ENCODE measurements at regions not wholly inside any gene's neighbourhood (a gene's known extent, or its start where the extent isn't known, plus 50 kb on each side); places are given as distances from the start of the nearest gene placed in this dataset.
A peak's percentile ranks its signal among the peaks of the same experiment; 100 is the strongest.
"Not testable (repeated sequence)": the region's sequence is repeated elsewhere in the genome, so short reads cannot be mapped to it uniquely, and the experiment has no call there.

GRCh38 chr6:33888183-33888582 is 84.4 kb upstream of the MLN start:
- H3K27me3 ChIP-seq: no peaks in the 10 kb centered on the region
- no peaks in the 10 kb centered on the region for H3K36me3 ChIP-seq
- no peak for DNase-seq
- intact Hi-C loops (cut with DNase I; ENCODE audit: low total_unique reads): no loop called here
- H3K27ac ChIP-seq: no peak overlapping the region
- H3K9me3 ChIP-seq: no peaks in the 10 kb centered on the region
- peaks cover 0 to 27% (median 21%) of the 10 kb centered on the region in 4 donors for H3K4me1 ChIP-seq
- TF ChIP-seq CTCF (IDR thresholded peaks at IDR 0.05): no peak
- H3K4me3 ChIP-seq: no peak overlapping the region

GRCh38 chr6:33886673-33887144 is 82.9 kb upstream of the MLN start:
- peak in 1 of 2 donors; percentile 30 for DNase-seq
- intact Hi-C loops (cut with DNase I; ENCODE audit: low total_unique reads): no loop called here
- Histone ChIP-seq H3K27me3 (no peaks in the 10 kb centered on the region), H3K36me3 (no peaks in the 10 kb centered on the region), H3K4me1 (peaks cover 0 to 27% (median 21%) of the 10 kb centered on the region in 4 donors), H3K4me3 (no peak overlapping the region), H3K9me3 (no peaks in the 10 kb centered on the region), H3K27ac (peak overlapping the region; percentile 18 to 37)
- no peak for TF ChIP-seq CTCF (IDR thresholded peaks at IDR 0.05)

- Histone ChIP-seq H3K4me1 (peaks cover 0 to 27% (median 21%) of the 10 kb centered on the region in 4 donors), H3K27ac (no peak overlapping the region), H3K36me3 (no peaks in the 10 kb centered on the region), H3K9me3 (no peaks in the 10 kb centered on the region), H3K4me3 (no peak overlapping the region), H3K27me3 (no peaks in the 10 kb centered on the region)
- intact Hi-C loops (cut with DNase I; ENCODE audit: low total_unique reads): no loop called here
- DNase-seq: no peak
- TF ChIP-seq CTCF (IDR thresholded peaks at IDR 0.05): no peak
Observed at GRCh38 chr6:33885132-33886057, 81.6 kb upstream of the MLN start.

- DNase-seq; intact Hi-C loops (cut with DNase I; ENCODE audit: low total_unique reads); H3K36me3 ChIP-seq; H3K4me3 ChIP-seq; H3K9me3 ChIP-seq; H3K27me3 ChIP-seq; H3K27ac ChIP-seq: not testable (repeated sequence)
- H3K4me1 ChIP-seq: peaks cover 0 to 27% (median 21%) of the 10 kb centered on the region in 4 donors
Observed at GRCh38 chr6:33883621-33884020, 79.8 kb upstream of the MLN start.

- Histone ChIP-seq H3K36me3 (no peaks in the 10 kb centered on the region), H3K4me3 (no peak overlapping the region), H3K27ac (no peak overlapping the region), H3K9me3 (no peaks in the 10 kb centered on the region), H3K4me1 (peaks cover 0 to 26% (median 21%) of the 10 kb centered on the region in 4 donors), H3K27me3 (peaks cover 0 to 17% of the 10 kb centered on the region in 2 donors)
- TF ChIP-seq CTCF (IDR thresholded peaks at IDR 0.05): no peak
- DNase-seq: no peak
- intact Hi-C loops (cut with DNase I; ENCODE audit: low total_unique reads): no loop called here
Observed at GRCh38 chr6:33882154-33882553, 78.4 kb upstream of the MLN start.

- H3K36me3 ChIP-seq: no peaks in the 10 kb centered on the region
- no peak for DNase-seq
- intact Hi-C loops (cut with DNase I; ENCODE audit: low total_unique reads): no loop called here
- H3K9me3 ChIP-seq: no peaks in the 10 kb centered on the region
- H3K4me1 ChIP-seq: peaks cover 0 to 15% (median 12%) of the 10 kb centered on the region in 4 donors
- H3K27me3 ChIP-seq: peaks cover 0 to 25% of the 10 kb centered on the region in 2 donors
- no peak overlapping the region for H3K27ac ChIP-seq
- H3K4me3 ChIP-seq: no peak overlapping the region
- TF ChIP-seq CTCF (IDR thresholded peaks at IDR 0.05): no peak
Observed at GRCh38 chr6:33880766-33881165, 77.0 kb upstream of the MLN start.
